Heart left ventricle (tissue), 16 donors: ENCODE measurements at regions not wholly inside any gene's neighbourhood (a gene's known extent, or its start where the extent isn't known, plus 50 kb on each side); places are given as distances from the start of the nearest gene placed in this dataset.
"Not testable (repeated sequence)": the region's sequence is repeated elsewhere in the genome, so short reads cannot be mapped to it uniquely, and the experiment has no call there.

ENCODE experiments used
- ATAC-seq, 4 donors: fragments of 200-7000 bp; cut with Tn5 transposase; one replicate each; pipeline ENCODE4 v1.9.1; 2020 to 2022; ENCODE audit warnings: moderate library complexity in 4 of 4, mild to moderate bottlenecking in 3 of 4, moderate number of reproducible peaks in 1 of 4
- DNase-seq, 5 donors: peaks; one replicate each; pipeline ENCODE4 v3.0.0-alpha.2; 2020
- H3K27ac ChIP-seq, 12 donors: fragments of 200-600 bp; sonication (generic) in 4 of 12; one replicate each; pipeline versions ENCODE4 v1.5.0 to v1.8.0; 2016 to 2022; ENCODE audit warnings: mild to moderate bottlenecking in 2 of 12
- H3K27me3 ChIP-seq, 9 donors: fragments of 200-600 bp; sonication (generic) in 2 of 9; one replicate each; pipeline versions ENCODE4 v1.5.1 to v1.8.0; 2016 to 2022; ENCODE audit warnings: mild to moderate bottlenecking in 3 of 9
- H3K36me3 ChIP-seq, 9 donors: fragments of 200-600 bp; sonication (generic) in 2 of 9; one replicate each; pipeline versions ENCODE4 v1.5.0 to v1.8.0; 2018 to 2022; ENCODE audit warnings: mild to moderate bottlenecking in 2 of 9
- H3K4me1 ChIP-seq, 12 donors: fragments of 200-600 bp; sonication (generic) in 4 of 12; one replicate each; pipeline versions ENCODE4 v1.5.0 to v1.8.0; 2016 to 2022; ENCODE audit warnings: mild to moderate bottlenecking in 3 of 12
- H3K4me3 ChIP-seq, 12 donors: fragments of 200-600 bp; sonication (generic) in 4 of 12; one replicate each; pipeline versions ENCODE4 v1.5.0 to v1.8.0; 2017 to 2022; ENCODE audit warnings: mild to moderate bottlenecking in 9 of 12, moderate library complexity in 4 of 12
- H3K9me3 ChIP-seq, 12 donors: fragments of 200-600 bp; sonication (generic) in 4 of 12; one replicate each; pipeline versions ENCODE4 v1.5.0 to v1.8.0; 2016 to 2022; ENCODE audit warnings: mild to moderate bottlenecking in 1 of 12
- POLR2A ChIP-seq, 2 donors: fragments of 450-650 bp; IDR thresholded peaks; one replicate each; pipeline ENCODE4 v1.6.1; 2017; ENCODE audit warnings: antibody characterized with exemption in 2 of 2, mild to moderate bottlenecking in 2 of 2, moderate library complexity in 2 of 2
- WGBS, 4 donors: extraction: QIAGEN DNeasy Blood & Tissue Kit in 2 of 4; methylation state at CpG; one replicate each; pipeline versions ENCODE4 v1.1.5 to v1.1.7; 2013 to 2018; 5-methylcytosine and 5-hydroxymethylcytosine counted together
- intact Hi-C, 10 donors: fragments of 100-400 bp; cut with DNase I; formaldehyde crosslinking; loops; one replicate each; pipeline versions ENCODE4 v1.11.1 to v1.14.2; 2022
- TF ChIP-seq, protein P1 (sequence below), 12 donors: fragments of 200-600 bp; sonication (generic) in 4 of 12; IDR thresholded peaks; one replicate each; pipeline versions ENCODE4 v1.5.0 to v1.8.0; 2018 to 2022; ENCODE audit warnings: antibody characterized with exemption in 12 of 12, mild to moderate bottlenecking in 5 of 12
- donor health status: ischemic (EF 13 %, LVEDD 7.1; RV severe dilation, severe dysfunction).
- donor health status: healthy with polysubstance abuse.
- donor health status: DM: no; HTN: yes; CAD: no.
- donor health status: DM: no; HTN: no; CAD: no.
- donor health status: ischemic (EF 25% LVEDD 6.9; RV normal size, moderate dysfunction).
- donor health status: ischemic (EF 25% LVEDD 5.7; RV mildly dilated, moderate dysfunction).
- donor health status: healthy.
- donor health status: DM: yes; HTN: yes; CAD: no.
- donor health status: ischemic (EF 35%, LVEDD 5.7; RV mildly dilated, moderate dysfunction).
- donor health status: nonischemic (EF 11% LVEDD 7.7; RV severe dilation, severe dysfunction).
- donor health status: DM: yes; HTN: yes; CAD: no.
- donor health status: PGD.
- donor health status: ischemic (EF 29% LVEDD 5.4; RV normal size, mild dysfunction).
- donor health status: nonischemic (EF 23%, LVEDD 6.1; RV moderate dilation, normal function).

- intact Hi-C loops = no loop called here
- Histone ChIP-seq H3K4me3 (no peak overlapping the region), H3K27me3 (no peaks in the 10 kb centered on the region), H3K27ac (peak overlapping the region in 5 of 12 donors; percentile 25 to 40 (median 34)), H3K4me1 (peaks cover 0 to 22% (median 0%) of the 10 kb centered on the region in 12 donors), H3K9me3 (no peaks in the 10 kb centered on the region), H3K36me3 (no peaks in the 10 kb centered on the region)
- no peak for DNase-seq
- WGBS, 4 donors = 77 to 82% (median 80%) methylated on average over 2 of the region's 2 CpGs
- TF ChIP-seq, protein P1, sequence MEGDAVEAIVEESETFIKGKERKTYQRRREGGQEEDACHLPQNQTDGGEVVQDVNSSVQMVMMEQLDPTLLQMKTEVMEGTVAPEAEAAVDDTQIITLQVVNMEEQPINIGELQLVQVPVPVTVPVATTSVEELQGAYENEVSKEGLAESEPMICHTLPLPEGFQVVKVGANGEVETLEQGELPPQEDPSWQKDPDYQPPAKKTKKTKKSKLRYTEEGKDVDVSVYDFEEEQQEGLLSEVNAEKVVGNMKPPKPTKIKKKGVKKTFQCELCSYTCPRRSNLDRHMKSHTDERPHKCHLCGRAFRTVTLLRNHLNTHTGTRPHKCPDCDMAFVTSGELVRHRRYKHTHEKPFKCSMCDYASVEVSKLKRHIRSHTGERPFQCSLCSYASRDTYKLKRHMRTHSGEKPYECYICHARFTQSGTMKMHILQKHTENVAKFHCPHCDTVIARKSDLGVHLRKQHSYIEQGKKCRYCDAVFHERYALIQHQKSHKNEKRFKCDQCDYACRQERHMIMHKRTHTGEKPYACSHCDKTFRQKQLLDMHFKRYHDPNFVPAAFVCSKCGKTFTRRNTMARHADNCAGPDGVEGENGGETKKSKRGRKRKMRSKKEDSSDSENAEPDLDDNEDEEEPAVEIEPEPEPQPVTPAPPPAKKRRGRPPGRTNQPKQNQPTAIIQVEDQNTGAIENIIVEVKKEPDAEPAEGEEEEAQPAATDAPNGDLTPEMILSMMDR (IDR thresholded peaks at IDR 0.05) = no peak
- TF ChIP-seq POLR2A (IDR thresholded peaks at IDR 0.05) = no peak
- no peak for ATAC-seq
Observed at GRCh38 chr11:27229511-27230191, 133.4 kb downstream of the CCDC34 start.

GRCh38 chr11:27228906-27229290 is 134.1 kb downstream of the CCDC34 start:
- WGBS, 4 donors = 82 to 91% (median 84%) methylated on average over 2 of the region's 2 CpGs
- Histone ChIP-seq H3K27ac (no peak overlapping the region), H3K36me3 (no peaks in the 10 kb centered on the region), H3K4me3 (no peak overlapping the region), H3K9me3 (no peaks in the 10 kb centered on the region), H3K27me3 (no peaks in the 10 kb centered on the region), H3K4me1 (peaks cover 0 to 19% (median 0%) of the 10 kb centered on the region in 12 donors)
- no peak for TF ChIP-seq POLR2A (IDR thresholded peaks at IDR 0.05)
- TF ChIP-seq, protein P1 (IDR thresholded peaks at IDR 0.05) = no peak
- ATAC-seq (no peak), DNase-seq (no peak)
- intact Hi-C loops = no loop called here

DNA sequence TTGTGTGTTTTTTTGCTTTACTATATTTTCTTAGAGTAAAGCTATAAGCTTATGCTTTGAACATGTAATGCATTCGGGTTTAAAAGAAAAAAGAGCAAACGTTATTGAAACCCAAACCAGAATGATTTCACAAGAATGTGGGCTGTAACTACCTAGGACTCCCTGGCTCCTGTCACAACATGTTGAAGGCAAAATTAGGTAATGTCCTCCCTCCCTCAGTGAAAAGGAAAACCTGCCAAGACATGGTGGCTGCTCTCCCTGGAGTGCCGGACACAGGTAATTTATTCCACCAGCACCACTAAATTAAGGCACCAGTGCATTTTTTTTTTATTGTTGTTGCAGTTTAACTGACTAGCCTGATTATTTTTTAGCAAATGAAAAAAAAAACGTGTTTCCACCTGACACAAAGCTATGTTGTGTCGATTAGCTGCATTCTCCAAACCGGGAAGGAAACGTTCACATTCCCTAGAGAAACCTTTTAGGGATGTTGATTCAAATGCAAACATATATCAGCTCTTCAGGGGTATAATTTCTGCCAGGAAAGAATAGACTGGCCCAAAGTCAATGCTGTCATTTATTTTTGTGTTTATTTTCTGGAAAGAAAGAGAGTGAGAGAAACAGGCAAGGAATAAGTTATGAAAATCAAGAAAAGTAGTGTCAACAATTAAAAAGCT is 134.6 kb downstream of the CCDC34 start:
- Histone ChIP-seq H3K27me3 (no peaks in the 10 kb centered on the region), H3K27ac (no peak overlapping the region), H3K4me1 (peaks cover 0 to 13% (median 0%) of the 10 kb centered on the region in 12 donors), H3K9me3 (no peaks in the 10 kb centered on the region), H3K4me3 (no peak overlapping the region), H3K36me3 (no peaks in the 10 kb centered on the region)
- ATAC-seq (no peak), DNase-seq (no peak)
- intact Hi-C loops = no loop called here
- WGBS, 4 donors = 48 to 54% (median 52%) methylated on average over 7 of the region's 7 CpGs
- TF ChIP-seq, protein P1 (IDR thresholded peaks at IDR 0.05) = no peak
- TF ChIP-seq POLR2A (IDR thresholded peaks at IDR 0.05) = no peak

- H3K27me3 ChIP-seq = no peaks in the 10 kb centered on the region
- H3K4me1 ChIP-seq = peaks cover 0 to 10% (median 0%) of the 10 kb centered on the region in 12 donors
- DNase-seq (peak in 1 of 5 donors; percentile 39), ATAC-seq (no peak)
- no peaks in the 10 kb centered on the region for H3K36me3 ChIP-seq
- no peak overlapping the region for H3K4me3 ChIP-seq
- 53 to 62% (median 58%) methylated on average over 5 of the region's 5 CpGs for WGBS, 4 donors
- H3K27ac ChIP-seq = no peak overlapping the region
- TF ChIP-seq, protein P1 (IDR thresholded peaks at IDR 0.05) = no peak
- TF ChIP-seq POLR2A (IDR thresholded peaks at IDR 0.05) = no peak
- no peaks in the 10 kb centered on the region for H3K9me3 ChIP-seq
- intact Hi-C loops = no loop called here
Observed at GRCh38 chr11:27227736-27228135, 135.3 kb downstream of the CCDC34 start.

DNA sequence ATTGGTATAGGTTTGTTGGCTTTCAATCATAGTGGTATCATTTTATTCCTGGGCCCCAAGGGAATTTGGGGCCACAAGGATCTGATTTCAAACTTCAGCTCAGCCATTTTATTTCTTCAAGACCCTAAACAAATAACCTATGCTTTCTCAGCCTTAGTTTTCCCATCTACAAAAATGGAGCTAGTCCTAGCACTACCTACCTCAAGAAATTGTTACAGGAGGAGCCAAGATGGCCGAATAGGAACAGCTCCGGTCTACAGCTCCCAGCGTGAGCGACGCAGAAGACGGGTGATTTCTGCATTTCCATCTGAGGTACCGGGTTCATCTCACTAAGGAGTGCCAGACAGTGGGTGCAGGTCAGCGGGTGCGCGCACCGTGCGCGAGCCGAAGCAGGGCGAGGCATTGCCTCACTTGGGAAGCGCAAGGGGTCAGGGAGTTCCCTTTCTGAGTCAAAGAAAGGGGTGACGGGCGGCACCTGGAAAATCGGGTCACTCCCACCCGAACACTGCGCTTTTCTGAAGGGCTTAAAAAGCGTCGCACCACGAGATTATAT is 143.5 kb downstream of the CCDC34 start:
- H3K4me3 ChIP-seq, H3K9me3 ChIP-seq, H3K27ac ChIP-seq, DNase-seq, H3K27me3 ChIP-seq, ATAC-seq, intact Hi-C loops, H3K36me3 ChIP-seq: not testable (repeated sequence)
- 91 to 100% (median 93%) methylated on average over 7 to 23 of the region's 24 CpGs for WGBS, 4 donors
- H3K4me1 ChIP-seq = peaks cover 4 to 42% (median 14%) of the 10 kb centered on the region in 12 donors
